Activated CD8-positive, alpha-beta memory T cell treated with anti-CD3 and anti-CD28 coated beads, Interleukin-2, amount 50 U/mL, for 24 hours (primary cell): ENCODE measurements at regions not wholly inside any gene's neighbourhood (a gene's known extent, or its start where the extent isn't known, plus 50 kb on each side); places are given as distances from the start of the nearest gene placed in this dataset.

Experiments used
- DNase-seq: peaks from one replicate; pipeline ENCODE4 v3.0.0-alpha.2; 2020; ENCODE audit errors: extremely low read depth

GRCh38 chr11:128328955-128329551, 258.3 kb downstream of the ETS1 start:
- DNase-seq, result no peak

GRCh38 chr11:128327274-128327673, 260.1 kb downstream of the ETS1 start:
- no peak for DNase-seq

DNA sequence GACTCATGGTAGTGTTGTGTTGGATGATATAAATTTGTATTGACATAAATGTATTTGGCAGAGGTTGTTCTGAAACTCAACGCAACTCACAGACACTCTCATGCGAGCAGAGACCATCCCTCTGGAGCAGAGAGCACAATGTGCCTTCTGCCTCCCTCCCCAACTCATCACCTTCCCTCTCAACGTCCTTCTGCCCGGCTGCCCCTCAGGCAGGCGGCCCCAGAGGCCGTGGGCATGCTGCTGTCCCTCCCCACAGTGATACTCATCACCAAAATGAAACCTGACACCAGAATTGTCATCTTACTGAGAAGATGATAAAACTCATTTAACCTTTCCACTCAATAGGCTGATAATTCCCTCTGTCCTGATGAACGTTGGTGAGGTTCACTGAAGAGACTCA, 260.6 kb downstream of the ETS1 start:
- DNase-seq, result no peak

- DNase-seq, result peak; percentile 77
Measured at GRCh38 chr11:128324531-128325141, 262.7 kb downstream of the ETS1 start.

DNA sequence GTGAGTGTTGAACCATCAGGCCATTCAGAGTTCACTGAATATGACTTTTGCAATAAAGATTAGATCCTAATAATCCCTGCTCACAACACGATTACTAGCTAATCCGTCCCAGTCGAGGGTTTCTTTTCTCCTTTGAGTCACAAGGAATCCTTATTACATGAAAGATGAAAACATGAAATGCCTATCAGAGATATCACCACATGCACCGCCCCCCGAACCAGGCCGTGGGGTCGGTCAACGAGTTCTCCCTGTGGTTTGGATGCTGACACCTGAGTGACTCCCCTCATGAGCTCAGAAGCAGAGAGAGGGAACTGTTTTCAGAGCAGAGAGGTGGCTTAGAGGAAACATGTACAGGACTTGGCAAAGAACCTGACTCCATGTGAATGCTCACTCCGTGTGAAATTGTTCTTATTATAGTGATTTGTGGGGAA, 263.3 kb downstream of the ETS1 start:
- peak; percentile 43 for DNase-seq

- no peak for DNase-seq
Measured at GRCh38 chr11:128323381-128323780, 264.0 kb downstream of the ETS1 start.

DNA sequence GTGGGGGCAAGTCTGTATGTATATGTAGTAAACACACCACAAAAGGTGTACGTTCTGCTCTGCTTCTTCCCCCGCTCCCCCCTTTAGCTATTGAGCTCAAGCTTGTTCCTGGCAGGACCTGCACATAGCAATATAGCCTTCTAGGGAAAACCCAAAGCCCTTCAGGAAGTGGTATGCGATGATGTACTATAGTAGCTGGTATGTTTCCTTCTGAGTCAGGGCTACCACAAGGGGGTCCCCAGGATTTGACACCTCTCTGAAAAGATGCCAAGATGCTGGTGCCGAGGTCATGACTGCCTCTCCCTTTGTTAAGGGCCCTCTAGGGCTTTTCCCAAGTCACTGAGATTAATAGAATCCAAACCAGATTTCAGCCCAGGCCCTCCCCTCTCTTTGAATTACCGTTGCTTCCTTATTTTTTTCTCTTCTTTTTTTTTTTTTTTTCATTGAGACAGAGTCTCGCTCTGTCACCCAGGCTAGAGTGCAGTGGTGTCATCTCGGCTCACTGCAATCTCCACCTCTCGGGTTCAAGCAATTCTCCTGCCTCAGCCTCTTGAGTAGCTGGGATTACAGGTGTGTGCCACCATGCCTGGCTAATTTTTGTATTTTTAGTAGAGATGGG, 268.4 kb downstream of the ETS1 start:
- peak; percentile 65 for DNase-seq

- no peak for DNase-seq
Measured at GRCh38 chr11:128316541-128317227, 270.7 kb downstream of the ETS1 start.

DNA sequence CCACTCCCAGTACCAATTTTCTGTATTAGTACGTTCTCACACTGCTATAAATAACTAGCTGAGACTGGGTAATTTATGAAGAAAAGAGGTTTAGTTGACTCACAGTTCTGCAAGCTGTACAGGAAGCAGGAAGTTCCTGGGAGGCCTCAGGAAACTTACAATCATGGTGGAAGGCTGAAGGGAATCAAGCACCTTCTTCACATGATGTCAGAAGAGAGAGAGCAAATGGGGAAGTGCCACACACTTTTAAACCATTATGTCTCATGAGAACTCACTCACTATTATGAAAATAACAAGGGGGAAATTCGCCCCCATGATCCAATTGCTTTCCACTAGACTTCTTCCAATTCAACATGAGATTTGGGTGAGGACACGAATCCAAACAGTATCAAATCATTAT, 271.4 kb downstream of the ETS1 start:
- no peak for DNase-seq

DNA sequence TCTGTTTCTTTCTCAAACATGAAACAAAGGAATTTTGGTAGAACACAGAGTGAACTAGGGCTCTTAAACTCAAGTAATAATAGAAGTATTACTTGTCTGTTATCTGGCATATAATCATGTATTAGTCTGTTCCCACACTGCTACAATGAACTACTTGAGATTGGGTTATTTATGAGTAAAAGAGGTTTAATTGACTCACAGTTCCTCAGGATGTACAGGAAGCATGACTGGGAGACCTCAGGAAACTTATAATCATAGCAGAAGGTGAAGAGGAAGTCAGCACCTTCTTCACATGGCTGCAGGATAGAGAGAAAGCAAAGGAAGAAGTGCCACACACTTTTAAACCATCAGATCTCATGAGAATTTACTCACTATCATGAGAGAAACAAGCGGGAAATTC, 273.4 kb downstream of the ETS1 start:
- DNase-seq, result no peak

- DNase-seq, result no peak
Measured at GRCh38 chr11:128311742-128312719, 275.3 kb downstream of the ETS1 start.

GRCh38 chr11:128310676-128311445, 276.5 kb downstream of the ETS1 start:
- DNase-seq, result no peak

GRCh38 chr11:128310005-128310404, 277.4 kb downstream of the ETS1 start:
- DNase-seq, result no peak

GRCh38 chr11:128308794-128309193, 278.6 kb downstream of the ETS1 start:
- no peak for DNase-seq

GRCh38 chr11:128305588-128305987, 281.8 kb downstream of the ETS1 start:
- no peak for DNase-seq

- DNase-seq, result no peak
Measured at GRCh38 chr11:128304666-128305485, 282.5 kb downstream of the ETS1 start.

DNA sequence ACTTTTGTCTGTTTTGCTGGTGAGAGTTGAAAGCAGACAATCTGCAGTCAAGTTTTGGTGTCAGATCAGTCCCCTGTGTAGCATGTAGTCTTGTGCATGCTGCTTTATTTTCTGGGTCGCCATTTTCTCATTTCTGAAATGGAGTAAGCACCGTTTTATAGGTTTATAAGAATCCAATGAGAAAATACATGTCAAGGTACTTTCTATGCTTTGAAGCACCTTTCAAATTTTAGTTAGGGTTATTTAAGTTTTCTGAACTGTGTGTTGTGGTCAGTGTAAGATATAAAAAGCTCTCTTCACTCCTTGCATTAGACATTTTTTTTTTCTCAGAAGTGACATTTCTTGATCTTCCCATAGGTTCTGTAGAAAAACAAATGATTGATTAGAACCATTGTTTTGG, 283.2 kb downstream of the ETS1 start:
- no peak for DNase-seq

- DNase-seq, result no peak
Measured at GRCh38 chr11:128303383-128303782, 284.0 kb downstream of the ETS1 start.

GRCh38 chr11:128302425-128303186, 284.8 kb downstream of the ETS1 start:
- no peak for DNase-seq
